OCI-LY7 (cell line): ENCODE measurements at regions not wholly inside any gene's neighbourhood (a gene's known extent, or its start where the extent isn't known, plus 50 kb on each side); places are given as distances from the start of the nearest gene placed in this dataset.

Experiments used
- BruUV-seq: library from RNA; stranded (reverse); fragments of 400-500 nt; replicated peaks from 2 replicates; lab custom pipeline; 2021; lab: Mats Ljungman, UMichigan
- CTCF ChIA-PET: fragments of 300-600 bp; sonication (Branson Sonifier 250); formaldehyde crosslinking; loops from one replicate; lab custom pipeline; 2022; ENCODE audit warnings: antibody characterized with exemption; ENCODE audit not compliant: unreplicated experiment; lab: Charles Lee
- POLR2A ChIA-PET: fragments of 300-600 bp; sonication (Branson Sonifier 250); formaldehyde crosslinking; loops from one replicate; lab custom pipeline; 2022; ENCODE audit warnings: antibody characterized with exemption; lab: Charles Lee
- DNase-seq: peaks from one replicate; pipeline ENCODE4 v3.0.0-alpha.2; 2015; ENCODE audit warnings: low spot score
- H2AFZ ChIP-seq: fragments of 200-600 bp; sonication (generic), shearing (Covaris generic); 2 replicates; pipeline ENCODE4 v1.6.1; 2014; ENCODE audit warnings: mild to moderate bottlenecking, antibody characterized with exemption, low read length, moderate library complexity
- H3K27ac ChIP-seq: fragments of 200-600 bp; sonication (generic); 2 replicates; pipeline ENCODE4 v1.5.1; 2014; ENCODE audit warnings: mixed run types, low read depth, mild to moderate bottlenecking, moderate library complexity, low read length, inconsistent platforms; ENCODE audit not compliant: poor library complexity, severe bottlenecking
- H3K36me3 ChIP-seq: fragments of 200-600 bp; sonication (generic); 2 replicates; pipeline ENCODE4 v1.6.1; 2014; ENCODE audit warnings: mild to moderate bottlenecking, antibody characterized with exemption, low read length, moderate library complexity, mixed read lengths; ENCODE audit not compliant: insufficient read depth
- H3K4me1 ChIP-seq: fragments of 200-600 bp; sonication (generic); 2 replicates; pipeline ENCODE4 v1.5.1; 2014; ENCODE audit warnings: mild to moderate bottlenecking, low read length; ENCODE audit not compliant: insufficient read depth, poor library complexity, severe bottlenecking
- H3K4me2 ChIP-seq: fragments of 200-600 bp; sonication (generic); 2 replicates; pipeline ENCODE4 v1.6.1; 2014; ENCODE audit warnings: mild to moderate bottlenecking, low read length
- H3K4me3 ChIP-seq: fragments of 200-600 bp; sonication (generic); 2 replicates; pipeline ENCODE4 v1.5.1; 2014; ENCODE audit warnings: mild to moderate bottlenecking, low read depth, low read length; ENCODE audit not compliant: poor library complexity, severe bottlenecking
- H3K79me2 ChIP-seq: fragments of 200-600 bp; sonication (generic); 2 replicates; pipeline ENCODE4 v1.6.1; 2016; ENCODE audit warnings: low read depth, mild to moderate bottlenecking, low read length, moderate library complexity, mixed read lengths; ENCODE audit not compliant: insufficient read depth
- H3K9me2 ChIP-seq: fragments of 200-600 bp; sonication (generic); 2 replicates; pipeline ENCODE4 v1.6.1; 2016; ENCODE audit warnings: mild to moderate bottlenecking, low read length, mixed read lengths; ENCODE audit not compliant: insufficient read depth
- H3K9me3 ChIP-seq: fragments of 200-600 bp; sonication (generic); 2 replicates; pipeline ENCODE4 v1.6.1; 2014; ENCODE audit warnings: mild to moderate bottlenecking, mixed run types, low read length, mixed read lengths
- H4K20me1 ChIP-seq: fragments of 200-600 bp; sonication (generic); 2 replicates; pipeline ENCODE4 v1.6.1; 2014; ENCODE audit warnings: mild to moderate bottlenecking, antibody characterized with exemption, low read length, moderate library complexity, mixed read lengths; ENCODE audit not compliant: insufficient read depth
- EZH2phosphoT487 ChIP-seq: fragments of 200-600 bp; sonication (generic); IDR thresholded peaks from 2 replicates; pipeline ENCODE4 v1.6.1; 2018; ENCODE audit warnings: low read depth, borderline replicate concordance, mild to moderate bottlenecking, mixed run types, antibody characterized with exemption, low read length, moderate library complexity, mixed read lengths
- intact Hi-C: fragments of 100-400 bp; cut with micrococcal nuclease; formaldehyde crosslinking; loops from one replicate; pipeline ENCODE4 v1.10.0; 2022; ENCODE audit not compliant: unreplicated experiment
- TF ChIP-seq, protein P1 (sequence below): fragments of 200-600 bp; sonication (generic); conservative IDR thresholded peaks from 2 replicates; pipeline ENCODE4 v1.5.1; 2014; ENCODE audit warnings: mild to moderate bottlenecking, antibody characterized with exemption, low read length, moderate library complexity, mixed read lengths

GRCh38 chr13:23955064-23955463 lies 57.8 kb upstream of the C1QTNF9B start:
- POLR2A ChIA-PET: no interaction called here
- Histone ChIP-seq H3K9me3 (no peaks in the 10 kb centered on the region), H3K9me2 (no peaks in the 10 kb centered on the region), H3K4me1 (no peaks in the 10 kb centered on the region), H4K20me1 (no peaks in the 10 kb centered on the region), H3K79me2 (no peaks in the 10 kb centered on the region), H3K27ac (no peak overlapping the region), H3K36me3 (no peaks in the 10 kb centered on the region), H2AFZ (no peak overlapping the region), H3K4me2 (no peak overlapping the region), H3K4me3 (no peak overlapping the region)
- no peak for TF ChIP-seq EZH2phosphoT487
- TF ChIP-seq, protein P1, sequence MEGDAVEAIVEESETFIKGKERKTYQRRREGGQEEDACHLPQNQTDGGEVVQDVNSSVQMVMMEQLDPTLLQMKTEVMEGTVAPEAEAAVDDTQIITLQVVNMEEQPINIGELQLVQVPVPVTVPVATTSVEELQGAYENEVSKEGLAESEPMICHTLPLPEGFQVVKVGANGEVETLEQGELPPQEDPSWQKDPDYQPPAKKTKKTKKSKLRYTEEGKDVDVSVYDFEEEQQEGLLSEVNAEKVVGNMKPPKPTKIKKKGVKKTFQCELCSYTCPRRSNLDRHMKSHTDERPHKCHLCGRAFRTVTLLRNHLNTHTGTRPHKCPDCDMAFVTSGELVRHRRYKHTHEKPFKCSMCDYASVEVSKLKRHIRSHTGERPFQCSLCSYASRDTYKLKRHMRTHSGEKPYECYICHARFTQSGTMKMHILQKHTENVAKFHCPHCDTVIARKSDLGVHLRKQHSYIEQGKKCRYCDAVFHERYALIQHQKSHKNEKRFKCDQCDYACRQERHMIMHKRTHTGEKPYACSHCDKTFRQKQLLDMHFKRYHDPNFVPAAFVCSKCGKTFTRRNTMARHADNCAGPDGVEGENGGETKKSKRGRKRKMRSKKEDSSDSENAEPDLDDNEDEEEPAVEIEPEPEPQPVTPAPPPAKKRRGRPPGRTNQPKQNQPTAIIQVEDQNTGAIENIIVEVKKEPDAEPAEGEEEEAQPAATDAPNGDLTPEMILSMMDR: no peak
- no peak for DNase-seq
- BruUV-seq: no TSS peak
- CTCF ChIA-PET: no interaction called here
- intact Hi-C loops: no loop called here

GRCh38 chr13:23956106-23956505 lies 58.8 kb upstream of the C1QTNF9B start:
- H3K36me3 ChIP-seq: no peaks in the 10 kb centered on the region
- ChIA-PET CTCF (no interaction called here), POLR2A (no interaction called here)
- no peak overlapping the region for H3K4me3 ChIP-seq
- no peak for DNase-seq
- no peak overlapping the region for H2AFZ ChIP-seq
- H3K9me3 ChIP-seq: no peaks in the 10 kb centered on the region
- H3K27ac ChIP-seq: no peak overlapping the region
- no peaks in the 10 kb centered on the region for H4K20me1 ChIP-seq
- no peaks in the 10 kb centered on the region for H3K9me2 ChIP-seq
- H3K4me2 ChIP-seq: no peak overlapping the region
- no TSS peak for BruUV-seq
- no peak for TF ChIP-seq EZH2phosphoT487
- TF ChIP-seq, protein P1: no peak
- no peaks in the 10 kb centered on the region for H3K79me2 ChIP-seq
- intact Hi-C loops: no loop called here
- H3K4me1 ChIP-seq: no peaks in the 10 kb centered on the region

DNA sequence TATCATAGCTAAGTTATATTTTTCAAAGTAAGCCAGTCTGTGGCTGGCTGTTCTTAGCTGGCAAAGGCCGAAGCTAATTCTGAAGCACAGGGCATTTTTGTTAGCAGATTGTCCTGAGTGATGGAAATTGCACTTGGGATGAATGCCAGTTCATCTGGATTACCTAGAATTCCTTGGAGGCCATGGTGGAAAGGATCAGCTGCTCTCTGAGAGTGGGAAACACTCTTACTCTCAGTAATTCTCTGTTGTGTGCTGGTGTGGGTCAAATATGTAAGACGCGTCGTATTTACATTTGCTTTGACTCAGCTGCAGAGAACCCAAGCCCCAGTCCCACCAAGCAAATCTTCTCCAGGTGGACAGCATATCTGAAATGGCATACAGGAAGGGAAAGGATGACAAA lies 60.7 kb upstream of the C1QTNF9B start:
- no peak for TF ChIP-seq EZH2phosphoT487
- TF ChIP-seq, protein P1: no peak

More for the DNA sequence above, 60.7 kb upstream of the C1QTNF9B start:
- intact Hi-C loops: no loop called here
- H3K9me3 ChIP-seq: no peaks in the 10 kb centered on the region
- H3K36me3 ChIP-seq: no peaks in the 10 kb centered on the region
- no peak overlapping the region for H3K4me3 ChIP-seq
- H3K9me2 ChIP-seq: no peaks in the 10 kb centered on the region
- H2AFZ ChIP-seq: no peak overlapping the region
- no peak overlapping the region for H3K27ac ChIP-seq
- DNase-seq: no peak
- no peaks in the 10 kb centered on the region for H3K79me2 ChIP-seq
- ChIA-PET CTCF (no interaction called here), POLR2A (no interaction called here)
- H3K4me2 ChIP-seq: no peak overlapping the region
- H4K20me1 ChIP-seq: no peaks in the 10 kb centered on the region
- no peaks in the 10 kb centered on the region for H3K4me1 ChIP-seq
- no TSS peak for BruUV-seq
